Keratinocyte (primary cell): ENCODE measurements at regions not wholly inside any gene's neighbourhood (a gene's known extent, or its start where the extent isn't known, plus 50 kb on each side); places are given as distances from the start of the nearest gene placed in this dataset.

ENCODE experiments used
- DNase-seq: peaks from one replicate; pipeline ENCODE4 v3.0.0-alpha.2; 2011; ENCODE audit warnings: low read depth, missing footprints, low spot score
- FAIRE-seq: peaks from 2 replicates; lab custom pipeline; 2011; peaks lifted over from hg19 to GRCh38; lab: Jason Lieb, UNC
- H2AFZ ChIP-seq: 2 replicates; pipeline ENCODE4 v1.6.0; 2012; ENCODE audit warnings: low read length, control low read depth, inconsistent platforms; ENCODE audit not compliant: control insufficient read depth
- H3K27ac ChIP-seq: 2 replicates; pipeline ENCODE4 v1.5.1; 2011; ENCODE audit warnings: low read length; ENCODE audit not compliant: control insufficient read depth, insufficient read depth
- H3K27me3 ChIP-seq: 3 replicates; pipeline ENCODE4 v1.6.0; 2011; ENCODE audit warnings: low read length; ENCODE audit not compliant: control insufficient read depth, insufficient read depth; ENCODE audit errors: extremely low read depth
- H3K36me3 ChIP-seq, 2 experiments: 2 replicates in 1 of 2; 3 replicates in 1 of 2; pipeline ENCODE4 v1.5.1; 2011; ENCODE audit warnings: low read length in 2 of 2, mild to moderate bottlenecking in 1 of 2; ENCODE audit not compliant: control insufficient read depth in 2 of 2, insufficient read depth in 2 of 2; ENCODE audit errors: extremely low read depth in 1 of 2
- H3K4me1 ChIP-seq: 3 replicates; pipeline ENCODE4 v1.5.1; 2011; ENCODE audit warnings: low read length; ENCODE audit not compliant: control insufficient read depth, insufficient read depth; ENCODE audit errors: extremely low read depth
- H3K4me2 ChIP-seq: 3 replicates; pipeline ENCODE4 v1.6.0; 2011; ENCODE audit warnings: low read depth, low read length; ENCODE audit not compliant: control insufficient read depth, insufficient read depth; ENCODE audit errors: extremely low read depth
- H3K4me3 ChIP-seq, 3 experiments: fragments of 200-600 bp in 1 of 3; sonication (generic) in 1 of 3; 2 replicates in 2 of 3; 3 replicates in 1 of 3; pipeline ENCODE4 v1.5.1; 2011 to 2016; ENCODE audit warnings: low read length in 3 of 3, mild to moderate bottlenecking in 3 of 3, control low read depth in 2 of 3, inconsistent platforms in 1 of 3, low read depth in 1 of 3, mixed read lengths in 1 of 3, mixed run types in 1 of 3, moderate library complexity in 1 of 3; ENCODE audit not compliant: control insufficient read depth in 2 of 3, insufficient read depth in 2 of 3; ENCODE audit errors: extremely low read depth in 1 of 3
- H3K79me2 ChIP-seq: 2 replicates; pipeline ENCODE4 v1.6.0; 2012; ENCODE audit warnings: low read length; ENCODE audit not compliant: control insufficient read depth, insufficient read depth
- H3K9ac ChIP-seq: 3 replicates; pipeline ENCODE4 v1.6.0; 2011; ENCODE audit warnings: low read length; ENCODE audit not compliant: control insufficient read depth, insufficient read depth; ENCODE audit errors: extremely low read depth
- H3K9me1 ChIP-seq: 3 replicates; pipeline ENCODE4 v1.6.0; 2011; ENCODE audit warnings: low read length; ENCODE audit not compliant: control insufficient read depth, insufficient read depth; ENCODE audit errors: extremely low read depth
- H3K9me3 ChIP-seq: 2 replicates; pipeline ENCODE4 v1.5.1; 2012; ENCODE audit warnings: low read depth, low read length; ENCODE audit not compliant: control insufficient read depth
- H4K20me1 ChIP-seq: 3 replicates; pipeline ENCODE4 v1.6.0; 2011; ENCODE audit warnings: low read length; ENCODE audit not compliant: control insufficient read depth, insufficient read depth; ENCODE audit errors: extremely low read depth
- EZH2 ChIP-seq: IDR thresholded peaks from one replicate; pipeline ENCODE4 v1.6.1; 2012; ENCODE audit warnings: inconsistent platforms, mild to moderate bottlenecking, low read length, moderate library complexity
- dilution Hi-C: fragments of 300-500 bp; cut with MboI; formaldehyde crosslinking; loops from one replicate; pipeline ENCODE4 v1.7.0; 2020; ENCODE audit warnings: low sequenced_read_pairs; ENCODE audit not compliant: extremely low pct_ligation_motif_present
- TF ChIP-seq, protein P1 (sequence below), 3 experiments: IDR thresholded peaks in 1 of 3; conservative IDR thresholded peaks in 1 of 3; optimal IDR thresholded peaks in 1 of 3; 2 replicates in 2 of 3; 3 replicates in 1 of 3; pipeline versions ENCODE3 to v1.5.1; 2011; ENCODE audit warnings: low read length in 3 of 3, mild to moderate bottlenecking in 3 of 3, moderate library complexity in 2 of 3, control low read depth in 1 of 3, inconsistent platforms in 1 of 3; ENCODE audit not compliant: insufficient read depth in 2 of 3; ENCODE audit errors: extremely low read depth in 1 of 3

DNA sequence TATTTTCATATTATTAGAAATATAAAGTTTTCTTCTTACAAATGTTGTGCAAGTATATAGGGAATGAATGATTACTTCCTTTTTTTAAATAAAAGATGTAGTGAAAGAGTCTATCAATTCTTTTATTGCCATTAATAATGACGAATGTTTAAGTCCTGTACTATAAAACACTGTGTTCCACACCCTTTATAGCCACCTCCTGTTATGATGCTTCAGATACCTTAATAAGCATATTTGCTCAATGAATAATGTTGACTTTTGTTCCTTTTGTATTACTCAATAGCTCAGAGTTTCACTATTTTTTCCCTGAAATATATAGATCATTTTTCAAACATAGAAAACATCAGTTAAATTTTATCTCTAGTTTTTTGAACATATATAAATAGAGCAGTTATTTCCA, 378.2 kb upstream of the THBS1 start:
- H3K79me2 ChIP-seq = no peaks in the 10 kb centered on the region
- no peak for TF ChIP-seq EZH2
- TF ChIP-seq, protein P1, sequence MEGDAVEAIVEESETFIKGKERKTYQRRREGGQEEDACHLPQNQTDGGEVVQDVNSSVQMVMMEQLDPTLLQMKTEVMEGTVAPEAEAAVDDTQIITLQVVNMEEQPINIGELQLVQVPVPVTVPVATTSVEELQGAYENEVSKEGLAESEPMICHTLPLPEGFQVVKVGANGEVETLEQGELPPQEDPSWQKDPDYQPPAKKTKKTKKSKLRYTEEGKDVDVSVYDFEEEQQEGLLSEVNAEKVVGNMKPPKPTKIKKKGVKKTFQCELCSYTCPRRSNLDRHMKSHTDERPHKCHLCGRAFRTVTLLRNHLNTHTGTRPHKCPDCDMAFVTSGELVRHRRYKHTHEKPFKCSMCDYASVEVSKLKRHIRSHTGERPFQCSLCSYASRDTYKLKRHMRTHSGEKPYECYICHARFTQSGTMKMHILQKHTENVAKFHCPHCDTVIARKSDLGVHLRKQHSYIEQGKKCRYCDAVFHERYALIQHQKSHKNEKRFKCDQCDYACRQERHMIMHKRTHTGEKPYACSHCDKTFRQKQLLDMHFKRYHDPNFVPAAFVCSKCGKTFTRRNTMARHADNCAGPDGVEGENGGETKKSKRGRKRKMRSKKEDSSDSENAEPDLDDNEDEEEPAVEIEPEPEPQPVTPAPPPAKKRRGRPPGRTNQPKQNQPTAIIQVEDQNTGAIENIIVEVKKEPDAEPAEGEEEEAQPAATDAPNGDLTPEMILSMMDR (optimal IDR thresholded peaks at IDR 0.05 in 1 of 3, IDR thresholded peaks at IDR 0.05 in 1 of 3, conservative IDR thresholded peaks at IDR 0.05 in 1 of 3; ENCODE audit: extremely low read depth in 1 of 3, insufficient read depth in 2 of 3, low read length in 3 of 3) = no peak
- no peaks in the 10 kb centered on the region for H3K27me3 ChIP-seq
- FAIRE-seq = no peak
- H3K4me3 ChIP-seq = no peak overlapping the region
- peaks cover 2% of the 10 kb centered on the region for H3K9me3 ChIP-seq
- H3K4me2 ChIP-seq = peak overlapping the region; percentile 25
- peaks cover 81% of the 10 kb centered on the region for H3K4me1 ChIP-seq
- no peak overlapping the region for H2AFZ ChIP-seq
- no peaks in the 10 kb centered on the region for H3K9me1 ChIP-seq
- dilution Hi-C loops = no loop called here
- no peak for DNase-seq
- H4K20me1 ChIP-seq = no peaks in the 10 kb centered on the region
- peak overlapping the region; percentile 50 for H3K9ac ChIP-seq
- H3K27ac ChIP-seq = peak overlapping the region; percentile 94
- H3K36me3 ChIP-seq = no peaks in the 10 kb centered on the region

DNA sequence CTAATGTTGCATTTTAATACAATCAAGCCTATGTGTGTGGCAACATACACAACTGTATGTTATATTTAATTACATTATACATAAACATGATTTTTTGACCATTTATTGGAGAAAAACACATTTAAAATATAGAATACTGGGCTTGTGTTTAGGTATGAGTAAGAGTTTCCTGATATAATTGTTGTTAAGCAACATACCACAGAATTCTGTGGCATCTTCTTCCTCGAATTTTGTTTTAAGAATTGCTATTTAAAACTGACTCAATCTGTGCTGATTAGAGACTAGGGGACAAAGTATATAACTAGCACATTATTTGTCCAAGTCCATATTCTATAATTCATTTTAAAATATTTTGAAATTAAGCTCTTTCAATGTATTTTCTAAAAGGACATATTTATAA, 376.8 kb upstream of the THBS1 start:
- peak overlapping the region; percentile 72 for H3K9ac ChIP-seq
- H2AFZ ChIP-seq = no peak overlapping the region
- dilution Hi-C loops = no loop called here
- no peaks in the 10 kb centered on the region for H3K9me1 ChIP-seq
- H3K4me2 ChIP-seq = no peak overlapping the region
- no peaks in the 10 kb centered on the region for H3K79me2 ChIP-seq
- no peak overlapping the region for H3K4me3 ChIP-seq
- DNase-seq = no peak
- no peak for TF ChIP-seq EZH2
- TF ChIP-seq, protein P1 (optimal IDR thresholded peaks at IDR 0.05 in 1 of 3, IDR thresholded peaks at IDR 0.05 in 1 of 3, conservative IDR thresholded peaks at IDR 0.05 in 1 of 3; ENCODE audit: extremely low read depth in 1 of 3, insufficient read depth in 2 of 3, low read length in 3 of 3) = no peak
- peaks cover 67% of the 10 kb centered on the region for H3K4me1 ChIP-seq
- H4K20me1 ChIP-seq = no peaks in the 10 kb centered on the region
- H3K27ac ChIP-seq = peak overlapping the region; percentile 94
- H3K36me3 ChIP-seq = no peaks in the 10 kb centered on the region
- H3K27me3 ChIP-seq = no peaks in the 10 kb centered on the region
- H3K9me3 ChIP-seq = peaks cover 10% of the 10 kb centered on the region
- no peak for FAIRE-seq
